8988T (cell line): ENCODE measurements at regions not wholly inside any gene's neighbourhood (a gene's known extent, or its start where the extent isn't known, plus 50 kb on each side); places are given as distances from the start of the nearest gene placed in this dataset.
"Not testable (repeated sequence)": the region's sequence is repeated elsewhere in the genome, so short reads cannot be mapped to it uniquely, and the experiment has no call there.

ENCODE experiments used
- DNase-seq: peaks from one replicate; pipeline ENCODE4 v3.0.0; 2011

DNA sequence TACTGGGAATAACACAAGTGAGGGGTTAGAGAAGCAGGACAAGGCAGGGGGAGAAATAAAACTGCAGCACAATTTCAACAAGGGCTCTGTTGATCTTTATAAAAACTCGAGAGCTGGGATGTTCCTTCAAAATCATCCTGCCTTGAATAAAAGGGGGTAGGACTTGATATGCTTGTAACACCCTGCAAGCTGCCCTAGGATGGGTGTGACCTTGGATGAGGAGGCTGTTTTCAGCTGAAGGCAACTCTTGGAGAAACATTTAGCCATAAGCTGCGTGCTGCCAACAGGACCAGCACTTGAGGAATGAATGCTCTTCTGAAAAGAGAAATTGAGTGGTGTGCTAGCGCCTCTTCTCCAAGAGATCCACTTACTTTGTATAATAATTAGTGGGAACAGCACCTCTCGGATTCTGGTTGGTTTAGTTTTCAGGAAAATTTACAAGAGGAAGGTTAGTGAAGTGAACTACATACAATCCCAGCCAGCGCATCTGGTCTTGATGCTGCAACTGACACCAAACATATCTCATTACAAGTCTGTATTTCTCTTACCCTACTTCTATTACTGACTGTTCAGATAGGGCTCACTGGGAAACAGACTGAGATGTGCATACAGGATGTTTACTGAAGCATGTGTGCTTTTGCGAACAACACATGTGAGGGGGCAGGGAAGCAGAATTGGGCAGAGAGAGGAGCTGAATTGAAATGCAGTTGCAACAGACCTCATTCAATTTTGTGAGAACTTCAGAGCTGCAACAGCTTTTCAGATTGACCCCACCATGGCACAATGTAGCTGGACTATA, 643.0 kb upstream of the GOLIM4 start:
- no peak for DNase-seq

DNA sequence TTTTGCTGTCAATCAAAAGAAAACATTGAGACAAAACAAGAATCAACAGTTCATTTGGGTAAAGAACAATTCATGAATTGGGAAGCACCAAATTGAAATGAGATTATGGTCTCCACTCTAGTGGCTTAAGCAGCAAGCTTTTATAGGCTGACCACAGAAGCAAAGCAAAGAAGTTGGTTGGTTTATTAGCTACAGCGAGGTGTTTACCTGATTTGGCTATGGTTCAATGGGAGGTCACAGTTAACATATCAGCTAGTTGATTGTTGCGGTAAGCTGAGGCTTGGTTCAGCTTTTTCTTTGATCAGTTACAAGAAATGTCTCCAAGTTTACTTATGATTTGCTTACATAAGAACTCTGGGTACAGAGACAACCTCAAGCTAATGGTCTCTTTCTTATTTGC, 640.5 kb upstream of the GOLIM4 start:
- DNase-seq = no peak

DNA sequence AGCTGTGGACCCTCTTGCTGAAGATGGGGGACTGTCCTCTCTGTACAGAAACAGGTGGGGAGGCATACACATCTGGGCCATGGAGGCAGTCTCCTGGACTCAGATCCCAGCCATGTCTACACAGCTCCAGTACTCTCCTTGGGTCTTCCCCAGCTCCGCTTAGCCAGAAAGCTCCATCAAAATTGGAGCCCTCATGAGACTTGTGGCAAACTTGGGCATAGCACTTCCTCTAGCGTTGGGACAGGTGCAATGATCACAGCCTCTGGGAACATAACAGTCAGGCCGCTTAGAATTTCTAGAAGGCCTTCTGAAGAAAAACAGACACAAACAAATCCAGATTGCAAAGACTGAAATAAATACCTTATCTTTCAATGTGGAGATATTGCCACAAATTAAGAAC, 634.3 kb upstream of the GOLIM4 start:
- no peak for DNase-seq

DNA sequence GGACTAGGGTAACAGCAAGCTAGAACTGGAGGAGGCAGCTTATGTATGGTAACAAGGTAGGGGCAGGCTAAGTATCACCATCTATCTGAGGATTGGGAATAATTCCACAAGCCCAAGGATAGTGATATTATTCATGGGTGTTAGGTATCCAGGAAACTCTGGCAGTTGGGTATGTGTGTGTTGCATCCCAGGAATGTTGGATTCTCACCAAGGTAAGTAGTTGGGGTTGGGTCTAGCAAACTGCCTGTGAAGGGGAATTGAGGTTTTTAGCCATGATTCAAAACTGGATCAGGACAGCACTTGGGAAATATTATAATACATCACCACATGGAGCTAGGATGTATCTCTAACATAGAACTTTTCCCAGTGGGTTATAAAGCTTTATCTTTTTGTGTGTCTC, 626.4 kb upstream of the GOLIM4 start:
- no peak for DNase-seq

DNA sequence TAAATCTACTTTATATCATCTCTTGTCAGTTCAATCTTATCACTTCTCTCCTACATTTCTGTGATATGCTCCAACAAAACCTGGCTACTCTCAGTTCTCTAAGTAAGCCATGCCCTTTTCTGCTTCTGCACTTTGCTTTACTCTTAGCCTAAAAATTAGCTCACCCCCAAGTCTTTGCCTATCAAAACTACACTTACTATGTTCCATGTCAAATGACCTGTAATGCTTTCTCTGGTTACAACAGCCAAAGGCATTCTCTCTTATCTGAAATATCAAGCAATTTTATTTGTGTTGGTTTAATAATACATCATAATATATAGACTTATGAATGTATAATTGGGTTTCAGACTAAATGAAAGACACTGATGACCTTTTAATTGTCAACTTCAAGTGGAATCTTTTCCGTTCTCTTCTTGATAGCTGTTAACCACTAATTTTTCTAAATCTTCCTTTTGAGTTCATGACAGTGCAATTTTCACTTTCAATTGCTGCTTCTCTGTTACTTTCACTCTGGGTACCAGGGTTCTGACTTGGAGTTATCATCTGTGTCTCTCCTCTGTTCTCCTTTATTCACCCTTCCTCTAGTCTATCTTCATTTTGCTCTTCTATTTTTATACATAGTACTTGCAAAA, 619.0 kb upstream of the GOLIM4 start:
- DNase-seq = no peak

DNA sequence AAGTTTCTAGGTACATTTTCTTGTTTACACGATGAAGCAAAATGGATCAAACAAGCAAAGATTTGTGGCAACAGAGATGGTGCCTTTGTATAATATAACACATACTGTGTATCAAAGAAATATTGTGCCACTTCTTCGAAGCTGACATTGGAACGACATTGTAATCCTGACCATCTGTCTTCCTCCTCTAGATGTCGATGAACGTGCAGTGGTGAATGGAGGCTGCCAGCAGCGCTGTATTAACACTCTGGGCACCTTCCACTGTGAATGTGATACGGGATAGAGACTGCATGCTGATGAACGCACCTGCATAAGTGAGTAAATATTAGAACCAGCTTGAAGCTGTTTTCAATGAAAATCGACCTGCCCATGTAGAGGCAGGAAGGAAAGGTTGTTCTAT, 613.3 kb upstream of the GOLIM4 start:
- DNase-seq = no peak

DNA sequence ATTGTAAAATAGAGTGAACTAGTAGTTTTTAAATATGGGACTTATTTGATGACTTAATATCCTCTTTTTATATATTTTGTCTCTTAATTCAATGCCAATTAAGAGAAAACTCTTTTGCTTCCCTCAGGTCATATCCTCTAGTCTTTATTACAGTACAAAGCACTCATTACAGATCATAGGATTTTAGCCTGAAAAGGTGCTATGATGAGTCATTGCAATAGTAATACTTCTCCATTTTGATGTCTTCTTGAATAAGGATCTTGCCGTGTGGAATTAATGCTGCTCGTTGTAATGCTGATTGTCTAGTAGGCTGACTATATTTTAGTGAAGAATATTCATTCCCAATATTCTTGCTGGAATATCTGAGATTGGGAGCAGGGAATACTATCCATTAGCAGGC, 612.2 kb upstream of the GOLIM4 start:
- DNase-seq = no peak

DNA sequence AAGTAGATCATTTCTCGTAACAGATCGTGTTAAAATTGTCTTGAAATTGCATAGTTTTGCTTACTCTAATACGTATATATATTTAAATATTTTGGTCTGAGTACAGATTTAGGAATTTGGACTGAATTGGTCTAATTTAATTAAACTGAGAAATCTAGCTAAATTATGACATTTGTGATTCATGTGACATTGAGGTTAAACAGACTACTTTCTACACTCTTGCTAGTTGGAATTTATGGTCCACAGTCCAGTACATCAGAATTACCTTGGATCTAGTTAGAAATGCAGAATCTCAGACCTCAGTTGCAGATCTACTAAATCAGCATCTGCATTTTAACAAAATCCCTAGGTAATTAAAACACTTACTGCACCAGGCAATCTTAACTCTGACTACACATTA, 609.7 kb upstream of the GOLIM4 start:
- no peak for DNase-seq

DNA sequence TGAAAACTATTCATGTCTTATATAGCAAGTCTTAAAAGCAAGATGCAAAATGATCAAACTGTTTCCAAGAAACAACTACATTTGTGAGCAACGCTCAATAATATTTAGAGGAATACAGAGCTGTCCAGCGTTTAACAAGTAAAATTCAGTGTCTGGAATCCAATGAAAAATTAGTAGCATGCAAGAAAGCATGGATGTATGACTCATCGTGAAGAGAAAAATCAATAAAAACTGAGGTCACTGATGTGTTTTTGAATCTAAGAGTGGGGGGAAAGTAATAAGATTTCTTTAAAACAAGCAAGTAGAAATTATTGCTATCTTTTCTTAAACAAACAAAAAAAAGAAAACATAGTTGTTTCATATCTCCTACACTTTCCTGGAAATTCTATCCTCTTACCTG, 600.3 kb upstream of the GOLIM4 start:
- DNase-seq = no peak

DNA sequence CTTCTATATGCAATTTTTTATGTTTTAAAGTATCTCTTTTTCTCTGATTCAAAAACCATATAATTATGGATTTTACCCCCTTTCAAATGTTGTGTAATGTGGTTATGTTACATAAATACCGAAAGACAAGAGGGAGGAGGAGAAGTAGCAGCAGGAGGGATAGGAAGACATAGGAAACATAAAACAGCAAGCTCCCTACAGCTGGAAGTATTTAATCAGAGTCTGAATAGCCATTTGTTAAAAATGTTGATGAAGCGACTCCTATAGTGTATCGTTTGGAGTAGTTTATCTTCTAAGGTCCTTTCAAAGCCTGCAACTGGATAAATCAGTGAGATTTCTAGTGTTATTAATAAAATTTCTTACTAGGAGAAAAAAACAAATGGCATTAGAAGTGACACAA, 598.1 kb upstream of the GOLIM4 start:
- DNase-seq = no peak

DNA sequence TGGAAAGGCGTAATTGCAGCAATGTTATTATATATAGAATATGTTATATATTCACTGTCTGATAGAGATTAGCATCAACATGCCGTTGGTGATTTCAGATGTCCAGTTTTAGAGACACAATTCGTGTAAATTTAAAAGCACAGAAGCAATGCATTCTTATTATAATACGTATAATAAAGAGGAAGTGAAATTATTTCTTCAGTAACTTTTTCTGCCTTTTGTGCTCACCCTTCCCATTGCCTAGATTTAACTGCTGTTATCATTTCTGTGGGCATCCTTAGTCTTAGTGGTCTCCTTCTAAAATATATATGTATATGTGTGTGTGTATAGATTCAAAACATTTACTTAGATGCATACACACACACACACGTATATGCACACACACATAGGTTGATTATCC, 592.5 kb upstream of the GOLIM4 start:
- DNase-seq = no peak

DNA sequence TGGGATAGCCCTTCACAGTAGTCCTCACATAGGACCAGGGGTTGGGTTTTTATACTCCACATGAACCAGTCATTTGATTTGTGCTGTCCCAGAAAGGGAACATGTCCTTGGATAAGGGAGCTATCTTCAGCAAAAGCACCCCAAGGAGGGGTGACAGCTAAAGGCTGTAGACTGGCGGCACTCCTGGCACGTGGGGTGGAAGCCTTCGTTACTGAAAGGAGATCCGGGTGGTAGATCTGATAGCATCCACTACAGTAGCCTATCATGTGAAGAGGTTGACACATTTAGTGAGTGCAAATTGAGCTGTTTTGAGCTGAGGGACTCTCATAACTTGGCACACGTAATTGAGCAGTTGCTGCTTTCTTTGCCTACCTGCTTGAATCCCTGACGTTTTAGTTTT, 588.8 kb upstream of the GOLIM4 start:
- DNase-seq = no peak

DNA sequence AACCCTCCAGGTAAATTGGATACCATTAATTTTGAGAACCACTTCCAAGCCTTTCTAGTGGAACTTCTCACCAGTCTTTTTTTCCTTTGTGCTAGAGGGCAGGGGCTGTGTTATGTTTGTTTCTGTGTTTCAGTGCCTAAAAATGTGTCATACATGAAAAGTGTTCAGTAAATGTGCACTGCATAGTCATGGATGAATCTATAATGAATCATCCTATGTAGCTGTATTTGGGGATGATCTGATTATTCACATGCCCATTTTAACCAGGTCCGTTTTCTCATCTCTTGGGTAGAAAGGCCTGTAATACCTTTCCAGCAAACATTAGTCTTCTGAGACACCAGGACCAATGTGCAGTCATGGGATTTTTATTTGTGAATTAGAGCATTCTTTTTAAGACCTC, 583.0 kb upstream of the GOLIM4 start:
- no peak for DNase-seq

DNA sequence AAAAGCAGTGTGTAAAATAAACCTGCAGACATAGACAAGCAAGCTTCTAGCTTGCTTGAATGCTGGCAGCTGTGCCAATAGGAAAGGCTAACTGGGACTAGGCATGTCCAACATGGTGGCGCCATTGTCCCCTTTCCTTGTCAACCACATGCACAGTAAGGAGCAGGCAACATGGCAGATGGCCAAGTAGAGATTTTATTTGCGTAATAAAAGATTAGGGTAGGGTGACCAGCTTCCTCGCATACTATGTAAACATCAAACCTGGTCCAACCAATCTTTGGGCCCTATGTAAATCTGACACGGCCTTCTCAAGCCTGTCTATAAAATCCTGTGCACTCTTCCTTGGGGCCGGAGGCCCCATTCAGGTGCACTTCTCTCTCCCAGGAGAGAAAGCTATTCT, 575.4 kb upstream of the GOLIM4 start:
- no peak for DNase-seq

DNA sequence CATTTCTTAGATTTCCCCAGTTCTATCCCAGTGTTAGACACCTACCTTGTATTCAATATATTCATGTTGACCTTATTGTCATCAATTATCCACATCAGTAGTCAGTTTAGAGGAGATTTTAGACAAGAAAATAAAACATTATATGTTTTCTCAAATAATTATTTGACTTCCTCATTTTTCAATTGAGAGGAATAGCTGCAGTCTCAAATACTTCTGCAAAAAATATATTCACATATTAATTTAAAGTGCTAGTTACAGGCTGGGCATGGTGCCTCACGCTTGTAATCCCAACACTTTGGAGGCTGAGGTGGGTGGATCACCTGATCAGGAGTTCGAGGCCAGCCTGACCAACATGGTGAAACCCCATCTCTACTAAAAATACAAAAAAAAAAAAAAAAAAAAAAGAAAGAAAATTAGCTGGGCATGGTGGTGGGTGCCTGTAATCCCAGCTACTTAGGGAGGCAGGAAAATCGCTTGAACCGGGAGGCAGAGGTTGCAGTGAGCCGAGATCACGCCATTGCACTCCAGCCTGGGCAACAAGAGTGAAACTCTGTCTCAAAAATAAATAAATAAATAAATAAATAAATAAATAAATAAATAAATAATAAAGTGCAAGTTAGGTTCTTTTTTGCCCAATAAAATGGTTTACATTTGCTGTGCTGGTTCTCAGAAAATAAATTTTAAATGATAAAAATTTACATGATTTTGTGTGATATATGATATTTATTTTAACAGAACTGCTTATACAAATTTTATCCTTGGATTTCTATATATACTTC, 565.3 kb upstream of the GOLIM4 start:
- not testable (repeated sequence) for DNase-seq

DNA sequence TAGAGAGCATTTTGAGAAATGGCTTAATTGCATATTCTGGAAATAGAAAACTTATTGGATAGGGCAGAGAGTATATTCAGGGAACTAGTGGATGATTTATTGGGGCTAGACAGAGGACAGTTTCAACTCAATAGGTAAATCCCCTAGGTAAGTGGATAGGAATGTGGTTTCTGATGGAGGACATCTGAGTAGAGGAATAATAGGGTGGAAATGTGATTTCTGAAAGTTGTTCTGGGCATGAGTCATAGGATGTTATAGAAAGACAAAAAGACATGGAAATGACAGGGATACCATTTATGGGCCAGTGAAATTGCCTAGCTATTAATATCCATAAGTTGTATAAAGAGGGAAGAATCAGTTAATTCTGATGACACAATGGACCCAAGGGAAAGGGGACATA, 563.3 kb upstream of the GOLIM4 start:
- DNase-seq = no peak

DNA sequence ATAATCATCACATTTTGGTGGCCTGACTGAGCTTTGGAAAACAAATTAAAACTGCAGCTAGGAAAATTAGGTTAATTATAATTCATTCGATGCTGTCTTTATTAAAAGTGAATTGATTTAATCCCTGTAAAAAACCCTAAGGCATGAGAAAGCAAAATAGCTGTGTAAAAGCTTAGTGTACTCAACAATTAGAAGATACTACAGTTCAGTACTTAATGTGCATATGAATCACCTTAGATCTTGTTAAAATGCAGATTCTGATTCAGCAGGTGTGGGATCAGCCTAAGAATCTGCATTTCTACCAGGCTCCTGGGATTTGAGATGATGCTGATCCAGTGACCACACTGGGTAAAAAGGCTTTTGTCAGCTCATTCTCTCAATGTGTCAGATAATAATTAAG, 559.9 kb upstream of the GOLIM4 start:
- no peak for DNase-seq

DNA sequence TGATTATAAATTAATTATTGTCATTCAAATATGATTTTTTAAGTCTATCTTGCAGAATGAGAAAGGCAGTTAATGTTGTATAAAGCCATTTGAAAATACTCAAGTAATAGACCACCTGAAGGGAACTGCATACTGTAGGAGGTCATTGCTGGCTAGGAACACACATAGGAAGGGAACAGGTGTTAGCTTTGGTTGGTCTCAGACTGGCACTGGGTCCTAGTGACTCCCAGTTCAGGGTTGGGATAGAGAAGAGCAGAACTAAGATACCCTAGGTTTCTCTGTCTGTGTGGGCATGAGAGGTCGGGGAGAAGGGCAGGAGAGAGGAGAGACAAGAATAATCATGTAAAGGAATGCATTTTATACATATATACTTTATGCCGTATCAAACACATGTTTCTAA, 559.0 kb upstream of the GOLIM4 start:
- DNase-seq = no peak

DNA sequence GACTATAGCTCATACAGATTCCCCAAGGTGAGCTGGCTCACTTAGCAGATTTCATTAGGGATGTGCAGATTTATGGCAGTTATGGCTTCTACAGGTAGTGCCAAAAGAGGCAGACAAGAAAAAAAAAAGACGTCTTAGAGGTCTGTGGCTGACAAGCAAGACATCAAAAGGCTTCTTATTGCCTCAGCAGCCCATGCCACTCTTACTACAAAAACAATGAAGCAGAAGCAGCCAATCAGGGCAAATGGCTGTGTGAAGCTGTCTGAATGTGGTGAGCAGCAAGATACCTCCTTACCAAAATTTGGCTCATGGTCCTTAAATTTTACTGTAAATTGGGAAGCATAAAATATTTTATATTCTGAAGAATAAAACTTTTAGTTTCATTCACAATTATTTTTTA, 557.5 kb upstream of the GOLIM4 start:
- no peak for DNase-seq

DNA sequence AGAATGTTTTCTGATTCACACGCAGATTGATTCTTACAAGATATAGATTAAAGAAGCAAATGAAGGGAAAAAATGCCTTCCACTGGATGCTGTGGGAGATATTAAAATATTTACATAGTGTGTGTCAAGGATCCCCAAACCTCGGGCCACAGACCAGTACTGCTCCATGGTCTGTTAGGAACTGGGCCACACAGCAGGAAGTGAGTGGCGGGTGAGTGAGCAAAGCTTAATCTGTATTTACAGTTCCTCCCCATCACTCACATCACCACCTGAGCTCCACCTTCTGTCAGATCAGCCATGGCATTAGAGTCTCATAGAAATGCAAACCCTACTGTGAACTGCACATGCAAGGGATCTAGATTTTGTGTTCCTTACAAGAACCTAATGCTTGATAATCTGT, 552.6 kb upstream of the GOLIM4 start:
- no peak for DNase-seq

DNA sequence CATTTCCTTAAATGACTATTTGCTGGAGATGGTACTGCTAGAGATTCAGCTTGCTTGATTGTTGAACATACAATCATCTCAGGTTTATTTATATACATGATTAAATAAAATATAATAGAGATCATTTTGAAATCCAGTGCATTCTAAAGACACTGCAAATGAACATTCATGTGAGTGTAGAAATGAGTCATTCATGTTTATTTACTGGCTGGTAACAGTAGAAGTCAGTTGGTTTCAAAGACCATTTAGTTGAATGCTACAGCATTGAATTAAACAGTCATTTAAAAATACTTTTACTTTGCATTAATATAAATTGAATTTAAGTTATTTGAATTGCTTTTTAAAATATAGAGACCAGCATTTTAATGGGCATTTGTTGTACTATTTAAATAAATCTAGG, 551.9 kb upstream of the GOLIM4 start:
- no peak for DNase-seq

DNA sequence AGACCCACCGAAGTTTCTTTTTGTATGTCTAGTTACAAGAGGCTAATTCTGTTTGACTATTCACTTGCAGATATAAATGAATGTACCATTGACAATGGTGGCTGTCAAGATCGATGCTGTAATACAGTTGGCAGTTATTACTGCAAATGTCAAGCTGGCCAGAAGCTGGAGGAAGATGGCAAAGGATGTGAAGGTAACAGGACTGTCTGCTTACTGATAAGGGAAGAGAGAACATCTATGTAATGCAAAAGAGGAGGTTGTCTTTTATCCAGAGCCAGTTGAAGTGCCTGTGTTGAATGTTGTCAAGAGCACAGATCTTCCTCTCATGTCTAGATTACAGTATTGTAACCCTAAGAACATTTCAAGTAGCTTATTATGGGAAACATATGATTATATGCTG, 549.5 kb upstream of the GOLIM4 start:
- DNase-seq = no peak

DNA sequence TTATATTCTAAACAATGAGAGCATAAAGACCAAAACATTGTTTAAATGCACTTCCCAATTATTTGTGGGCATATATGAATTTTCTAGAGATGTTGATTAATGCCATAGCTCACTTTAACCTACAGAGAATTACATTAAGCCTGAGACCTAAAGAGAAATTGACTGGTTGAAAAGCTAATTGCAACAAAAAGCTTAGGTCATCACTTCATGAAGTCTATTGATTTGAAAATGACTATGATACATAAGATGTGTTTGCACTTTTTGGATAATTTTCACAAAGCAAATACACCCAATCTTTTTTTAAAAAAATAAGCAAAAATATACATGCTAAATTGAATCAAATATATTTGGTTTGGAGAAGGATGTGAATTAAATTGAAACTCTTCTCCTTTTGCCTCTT, 532.8 kb upstream of the GOLIM4 start:
- DNase-seq = no peak

DNA sequence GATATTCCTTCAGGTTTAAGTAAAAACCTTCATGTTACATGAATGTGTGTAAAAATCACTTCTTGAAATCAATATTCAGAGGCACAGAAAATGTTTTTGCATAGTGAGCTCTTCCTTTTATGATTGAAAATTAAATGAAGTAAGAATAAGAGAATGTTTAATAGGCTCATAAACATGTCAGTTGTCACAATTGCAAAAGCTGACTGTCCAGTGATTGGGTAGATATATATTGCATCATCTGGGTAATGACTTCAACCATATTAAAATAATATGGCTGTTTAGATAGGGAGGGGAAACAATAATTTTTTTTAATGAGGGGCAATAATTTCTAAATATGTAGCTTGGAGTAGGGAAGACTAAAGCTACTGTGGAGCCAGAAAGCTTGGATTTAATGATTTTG, 529.8 kb upstream of the GOLIM4 start:
- no peak for DNase-seq
